GM19467 (cell line): ENCODE measurements at regions not wholly inside any gene's neighbourhood (a gene's known extent, or its start where the extent isn't known, plus 50 kb on each side); places are given as distances from the start of the nearest gene placed in this dataset.
"Not testable (repeated sequence)": the region's sequence is repeated elsewhere in the genome, so short reads cannot be mapped to it uniquely, and the experiment has no call there.

Experiments
- ATAC-seq: cut with Tn5 transposase; IDR thresholded peaks from one replicate; pipeline ENCODE4 v1.9.1; 2021; ENCODE audit warnings: mild to moderate bottlenecking, moderate library complexity; ENCODE audit not compliant: unreplicated experiment

GRCh38 chr12:73009138-73009834, 737.1 kb downstream of the TRHDE start:
- not testable (repeated sequence) for ATAC-seq

GRCh38 chr12:73017981-73018380, 745.8 kb downstream of the TRHDE start:
- no peak for ATAC-seq

GRCh38 chr12:73053893-73054292, 781.7 kb downstream of the TRHDE start:
- ATAC-seq: no peak

- no peak for ATAC-seq
Observed at GRCh38 chr12:73057428-73057827, 785.3 kb downstream of the TRHDE start.

GRCh38 chr12:73065913-73066312, 793.7 kb downstream of the TRHDE start:
- no peak for ATAC-seq

- ATAC-seq: no peak
Observed at GRCh38 chr12:73067616-73068015, 795.4 kb downstream of the TRHDE start.

- no peak for ATAC-seq
Observed at GRCh38 chr12:73072214-73072613, 800.0 kb downstream of the TRHDE start.

GRCh38 chr12:73076760-73077159, 804.6 kb downstream of the TRHDE start:
- no peak for ATAC-seq

- ATAC-seq: no peak
Observed at GRCh38 chr12:73083736-73084135, 811.6 kb downstream of the TRHDE start.

GRCh38 chr12:73106296-73106695, 834.1 kb downstream of the TRHDE start:
- ATAC-seq: no peak

GRCh38 chr12:73106896-73107295, 834.7 kb downstream of the TRHDE start:
- no peak for ATAC-seq

- ATAC-seq: no peak
Observed at GRCh38 chr12:73110816-73111215, 838.6 kb downstream of the TRHDE start.

GRCh38 chr12:73112035-73112816, 840.1 kb downstream of the TRHDE start:
- ATAC-seq: no peak

- no peak for ATAC-seq
Observed at GRCh38 chr12:73124480-73124879, 852.3 kb downstream of the TRHDE start.

- ATAC-seq: no peak
Observed at GRCh38 chr12:73125148-73125547, 853.0 kb downstream of the TRHDE start.

GRCh38 chr12:73136386-73136785, 864.2 kb downstream of the TRHDE start:
- ATAC-seq: no peak

- ATAC-seq: not testable (repeated sequence)
Observed at GRCh38 chr12:73139642-73140041, 867.5 kb downstream of the TRHDE start.

- no peak for ATAC-seq
Observed at GRCh38 chr12:73158341-73158740, 886.2 kb downstream of the TRHDE start.

GRCh38 chr12:73159954-73160353, 887.8 kb downstream of the TRHDE start:
- ATAC-seq: no peak

- no peak for ATAC-seq
Observed at GRCh38 chr12:73161970-73162369, 889.8 kb downstream of the TRHDE start.

GRCh38 chr12:73180734-73181133, 908.6 kb downstream of the TRHDE start:
- ATAC-seq: no peak

GRCh38 chr12:73181244-73181643, 909.1 kb downstream of the TRHDE start:
- no peak for ATAC-seq
